ENCODE measurements at regions not wholly inside any gene's neighbourhood (a gene's known extent, or its start where the extent isn't known, plus 50 kb on each side); places are given as distances from the start of the nearest gene placed in this dataset.

DNA sequence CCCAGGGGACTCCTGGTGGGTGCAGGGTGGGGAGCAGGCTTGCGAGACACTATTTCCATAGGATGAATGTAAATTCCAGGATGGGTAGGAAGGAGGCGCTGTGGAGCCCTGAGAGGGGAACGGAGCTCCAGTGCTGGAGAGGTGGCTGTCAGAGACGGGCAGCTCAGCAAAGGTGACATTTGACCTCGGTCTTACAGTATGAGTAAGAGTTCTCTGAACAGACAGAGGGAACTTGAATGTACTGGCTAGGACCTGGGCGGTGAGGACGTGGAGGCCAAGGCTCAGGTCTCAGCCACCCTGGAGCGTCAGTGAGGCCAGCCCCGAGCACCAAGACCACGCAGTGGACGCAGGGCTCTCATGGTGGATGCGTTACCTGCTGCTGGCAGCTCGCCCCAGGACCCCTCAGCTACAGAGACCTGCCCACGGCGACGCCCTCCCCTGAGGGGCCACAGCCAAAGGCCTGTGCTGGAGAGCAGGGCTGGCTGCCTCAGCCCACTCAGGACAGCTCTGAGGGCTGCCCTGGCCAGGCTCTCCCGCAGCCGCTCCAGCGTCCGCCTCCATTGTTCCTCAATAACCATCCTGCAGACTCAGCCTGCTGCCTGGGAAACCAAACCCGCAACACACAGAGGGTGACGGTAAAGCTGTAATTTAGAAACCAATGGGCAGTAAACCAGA, 65.9 kb upstream of the TNRC6C start:
- no peak for DNase-seq (ENCODE audit: low spot score)
- CTCF ChIA-PET, result no interaction called here
- TF ChIP-seq CTCF (conservative IDR thresholded peaks at IDR 0.05; ENCODE audit: low read depth), result no peak
- H3K27ac ChIP-seq, result no peak overlapping the region
- POLR2A ChIA-PET (ENCODE audit: low non-redundant PET), result no interaction called here

DNA sequence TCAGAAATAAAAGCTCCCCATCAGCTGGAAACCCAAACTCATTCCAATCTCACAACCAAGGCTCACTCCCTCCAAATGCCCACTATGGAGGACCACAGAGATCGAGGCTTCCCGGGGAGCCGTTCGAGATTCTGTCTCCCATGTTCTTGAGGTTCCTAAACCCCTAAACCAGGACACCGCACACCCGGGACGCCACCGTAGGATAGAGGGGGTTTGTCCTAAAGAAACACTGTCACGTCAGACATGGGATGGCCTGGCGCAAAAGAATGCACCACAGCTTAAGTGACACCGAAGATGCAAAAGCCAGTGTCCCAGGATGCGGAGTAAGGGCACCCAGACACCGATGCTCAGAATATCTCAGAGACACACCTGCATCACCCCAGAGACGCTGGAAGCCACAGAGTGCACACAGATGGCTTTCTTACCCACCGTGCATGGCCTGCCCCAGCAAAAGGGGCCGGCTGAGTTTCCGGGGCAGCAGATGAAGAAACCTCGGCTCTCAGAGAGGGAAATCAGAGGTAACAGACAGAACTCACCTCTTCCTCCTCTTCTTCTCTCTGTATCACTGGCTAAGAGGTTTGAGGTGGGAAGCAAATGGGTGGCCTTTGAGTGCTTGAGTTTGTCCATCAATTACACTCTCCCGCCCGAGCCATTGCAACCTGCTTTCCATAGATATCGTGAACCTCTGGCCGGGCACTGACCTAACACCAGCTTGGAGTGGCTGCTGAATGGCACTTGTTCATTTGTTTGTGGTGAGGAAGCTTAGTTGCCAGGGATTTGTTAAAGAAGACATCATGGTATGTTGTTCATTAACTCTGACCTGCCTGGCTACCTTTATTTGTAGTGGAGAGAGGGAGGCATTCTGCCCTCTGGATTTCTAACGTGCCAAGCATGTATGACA, 65.1 kb upstream of the TNRC6C start:
- ChIA-PET POLR2A (ENCODE audit: low non-redundant PET) (no interaction called here), CTCF (no interaction called here)
- no peak for TF ChIP-seq CTCF (conservative IDR thresholded peaks at IDR 0.05; ENCODE audit: low read depth)
- no peak overlapping the region for H3K27ac ChIP-seq
- no peak for DNase-seq (ENCODE audit: low spot score)

- TF ChIP-seq CTCF (conservative IDR thresholded peaks at IDR 0.05; ENCODE audit: low read depth), result no peak
- ChIA-PET CTCF (no interaction called here), POLR2A (ENCODE audit: low non-redundant PET) (interaction anchor here (0.8 kb wide), 1 partner anchor 64 kb away, joined by 3 read pairs; the partner anchor contains the start of gene TNRC6C)
- DNase-seq (ENCODE audit: low spot score), result no peak
- no peak overlapping the region for H3K27ac ChIP-seq
Measured at GRCh38 chr17:77894126-77894956, 64.2 kb upstream of the TNRC6C start.

DNA sequence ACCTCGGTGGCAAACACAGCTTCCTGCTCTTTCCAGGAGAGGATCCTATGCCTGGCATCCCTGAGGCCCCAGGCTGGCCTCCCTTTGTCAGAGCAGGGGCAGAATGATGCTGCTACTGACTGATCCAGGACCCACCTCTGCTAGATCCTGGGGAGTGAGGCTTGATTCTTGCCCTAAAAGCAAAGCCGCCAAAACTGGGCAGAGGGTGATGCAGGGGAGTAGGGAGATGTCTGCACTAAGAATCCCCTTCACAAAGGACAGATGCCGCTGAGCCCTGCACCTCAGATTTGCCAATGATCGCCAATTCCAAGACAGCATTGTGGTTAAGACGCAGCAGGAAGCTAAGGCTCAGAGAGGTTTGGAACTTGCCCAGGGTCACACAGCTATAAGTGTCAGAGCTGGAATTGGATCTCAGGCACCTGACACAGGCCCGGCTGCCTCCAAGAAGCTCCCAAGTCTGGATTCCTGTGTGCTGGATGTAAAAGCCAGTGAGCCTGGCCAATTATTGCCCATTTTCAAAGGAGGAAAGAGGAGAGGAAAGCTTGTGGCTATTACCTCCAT, 60.7 kb upstream of the TNRC6C start:
- ChIA-PET CTCF (no interaction called here), POLR2A (ENCODE audit: low non-redundant PET) (no interaction called here)
- TF ChIP-seq CTCF (conservative IDR thresholded peaks at IDR 0.05; ENCODE audit: low read depth), result no peak
- no peak for DNase-seq (ENCODE audit: low spot score)
- no peak overlapping the region for H3K27ac ChIP-seq

DNA sequence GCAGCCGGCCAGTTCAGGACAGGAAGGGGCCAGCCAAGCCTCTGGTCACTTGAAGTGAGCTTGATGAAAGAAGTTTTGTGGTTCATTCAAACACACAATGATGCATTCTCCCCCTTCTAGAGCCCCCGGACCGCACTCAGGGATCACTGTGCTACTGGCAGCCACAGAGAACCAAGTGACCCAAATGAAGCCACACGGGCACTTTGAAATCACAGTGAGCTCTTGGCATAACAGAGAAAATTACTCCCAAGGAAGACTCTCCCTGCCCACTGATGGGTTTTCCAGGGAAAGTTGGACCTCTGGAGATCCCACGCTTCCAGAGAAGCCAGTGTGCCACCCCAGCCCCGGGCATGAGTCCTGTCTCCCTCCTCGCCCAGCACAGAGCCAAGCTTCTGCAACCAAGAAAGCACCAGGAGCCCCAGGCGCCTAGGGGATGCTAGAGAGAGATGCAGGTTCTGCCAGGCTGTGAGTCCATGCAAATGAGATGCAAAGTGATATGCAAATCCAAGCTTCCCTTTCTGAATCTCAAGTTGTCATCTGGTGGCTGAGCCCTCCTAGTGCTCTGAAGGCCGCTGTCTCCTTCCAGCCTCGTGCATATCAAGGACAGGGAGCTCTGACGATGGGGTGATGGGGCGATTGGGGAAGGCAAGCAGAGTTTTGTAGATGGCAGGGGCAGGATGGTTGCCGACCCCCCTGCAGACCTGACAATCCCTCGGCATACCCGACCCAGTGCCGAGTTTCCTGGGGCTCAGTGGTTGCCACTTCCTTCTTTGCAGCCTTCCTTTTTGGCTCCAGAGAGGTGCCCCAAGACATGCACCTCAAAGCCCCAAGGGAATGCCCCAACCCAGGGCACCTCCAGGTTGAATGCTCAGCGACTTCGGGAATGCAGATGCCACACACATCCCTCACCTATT, 59.7 kb upstream of the TNRC6C start:
- ChIA-PET POLR2A (ENCODE audit: low non-redundant PET) (interaction anchor here (0.8 kb wide), 1 partner anchor 21 kb away, joined by 3 read pairs; no protein-coding TSS in a partner anchor), CTCF (no interaction called here)
- no peak for DNase-seq (ENCODE audit: low spot score)
- no peak for TF ChIP-seq CTCF (conservative IDR thresholded peaks at IDR 0.05; ENCODE audit: low read depth)
- H3K27ac ChIP-seq, result no peak overlapping the region
